Neural cell (in vitro differentiated cells): ENCODE measurements at regions not wholly inside any gene's neighbourhood (a gene's known extent, or its start where the extent isn't known, plus 50 kb on each side); places are given as distances from the start of the nearest gene placed in this dataset.

Experiments
- EP300 ChIP-seq: fragments of 450-650 bp; conservative IDR thresholded peaks from 2 replicates; pipeline ENCODE4 v1.6.1; 2014; ENCODE audit warnings: antibody characterized with exemption, mild to moderate bottlenecking, moderate library complexity; ENCODE audit not compliant: poor library complexity, severe bottlenecking
- EZH2 ChIP-seq: fragments of 200-600, 300-800 bp; shearing (Covaris generic), sonication (generic); IDR thresholded peaks from 2 replicates; pipeline ENCODE4 v1.6.1; 2014; ENCODE audit warnings: antibody characterized with exemption, low read length, borderline replicate concordance, mild to moderate bottlenecking; ENCODE audit not compliant: insufficient read depth, poor library complexity, severe bottlenecking
- POLR2AphosphoS5 ChIP-seq: IDR thresholded peaks from 2 replicates; pipeline ENCODE4 v1.6.1; 2012
- RAD21 ChIP-seq: fragments of 450-650 bp; conservative IDR thresholded peaks from 2 replicates; pipeline ENCODE4 v1.6.1; 2014; ENCODE audit warnings: antibody characterized with exemption, mild to moderate bottlenecking, moderate library complexity
- TAF1 ChIP-seq: IDR thresholded peaks from 2 replicates; pipeline ENCODE4 v1.6.1; 2012; ENCODE audit warnings: low read depth
- TF ChIP-seq, protein P1 (sequence below): fragments of 450-650 bp; IDR thresholded peaks from 2 replicates; pipeline ENCODE4 v1.5.1; 2014; ENCODE audit warnings: antibody characterized with exemption, mild to moderate bottlenecking, moderate library complexity; ENCODE audit not compliant: poor library complexity, severe bottlenecking

DNA sequence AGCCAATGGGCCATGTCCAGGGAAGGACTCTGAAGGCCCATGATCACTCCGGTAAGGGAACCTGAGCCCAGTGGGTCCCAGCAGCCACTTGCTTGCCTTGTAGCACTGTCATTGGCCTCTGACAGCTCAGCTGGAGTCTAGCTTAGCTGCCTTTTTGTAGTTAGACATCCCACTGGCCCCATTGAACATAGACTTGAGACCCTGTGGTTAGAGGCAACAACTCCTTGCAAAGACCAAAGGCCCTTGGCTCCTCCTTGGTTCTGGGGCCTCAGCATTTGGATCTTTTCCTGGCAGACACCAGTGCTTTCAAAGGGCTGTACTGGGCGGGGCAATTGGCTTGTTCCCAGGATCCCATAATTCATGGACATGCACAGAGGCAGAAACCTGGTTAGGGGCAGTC lies 321.2 kb downstream of the CXCL12 start:
- TF ChIP-seq, protein P1, sequence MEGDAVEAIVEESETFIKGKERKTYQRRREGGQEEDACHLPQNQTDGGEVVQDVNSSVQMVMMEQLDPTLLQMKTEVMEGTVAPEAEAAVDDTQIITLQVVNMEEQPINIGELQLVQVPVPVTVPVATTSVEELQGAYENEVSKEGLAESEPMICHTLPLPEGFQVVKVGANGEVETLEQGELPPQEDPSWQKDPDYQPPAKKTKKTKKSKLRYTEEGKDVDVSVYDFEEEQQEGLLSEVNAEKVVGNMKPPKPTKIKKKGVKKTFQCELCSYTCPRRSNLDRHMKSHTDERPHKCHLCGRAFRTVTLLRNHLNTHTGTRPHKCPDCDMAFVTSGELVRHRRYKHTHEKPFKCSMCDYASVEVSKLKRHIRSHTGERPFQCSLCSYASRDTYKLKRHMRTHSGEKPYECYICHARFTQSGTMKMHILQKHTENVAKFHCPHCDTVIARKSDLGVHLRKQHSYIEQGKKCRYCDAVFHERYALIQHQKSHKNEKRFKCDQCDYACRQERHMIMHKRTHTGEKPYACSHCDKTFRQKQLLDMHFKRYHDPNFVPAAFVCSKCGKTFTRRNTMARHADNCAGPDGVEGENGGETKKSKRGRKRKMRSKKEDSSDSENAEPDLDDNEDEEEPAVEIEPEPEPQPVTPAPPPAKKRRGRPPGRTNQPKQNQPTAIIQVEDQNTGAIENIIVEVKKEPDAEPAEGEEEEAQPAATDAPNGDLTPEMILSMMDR = no peak
- TF ChIP-seq EZH2 = no peak
- no peak for TF ChIP-seq POLR2AphosphoS5
- no peak for TF ChIP-seq RAD21
- TF ChIP-seq TAF1 = no peak
- TF ChIP-seq EP300 = no peak
